ENCODE measurements at regions not wholly inside any gene's neighbourhood (a gene's known extent, or its start where the extent isn't known, plus 50 kb on each side); places are given as distances from the start of the nearest gene placed in this dataset.

- H3K27ac Mint-ChIP-seq = no peak overlapping the region
- peaks cover 8% of the 10 kb centered on the region for H3K9me3 Mint-ChIP-seq
- no peak for DNase-seq
- H3K4me3 Mint-ChIP-seq = no peak overlapping the region
- no peaks in the 10 kb centered on the region for H3K27me3 Mint-ChIP-seq
- no peaks in the 10 kb centered on the region for H3K4me1 Mint-ChIP-seq (ENCODE audit: low read depth)
- H3K36me3 Mint-ChIP-seq (ENCODE audit: low read depth) = no peaks in the 10 kb centered on the region
These were observed 435.8 kb upstream of the EEF2KMT start for GRCh38 chr16:5533321-5533888.

DNA sequence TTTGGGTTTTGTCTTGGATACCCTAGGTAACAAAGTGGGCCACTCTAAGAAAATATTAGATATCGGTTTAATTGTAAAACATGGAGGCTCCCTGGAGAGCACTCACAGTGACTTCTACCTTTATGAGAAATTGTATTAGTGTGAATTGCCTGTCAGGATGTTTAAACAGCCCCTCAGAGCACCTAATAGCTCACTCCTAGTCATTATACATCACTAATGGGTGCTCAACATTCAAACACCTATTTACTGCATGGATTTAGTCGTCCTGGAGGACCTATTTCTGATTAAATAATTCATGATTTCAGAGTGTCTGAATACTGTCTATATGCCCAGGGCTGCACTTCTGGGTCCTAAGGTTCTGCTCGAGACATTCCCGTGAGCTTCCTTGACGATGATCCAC is 430.2 kb upstream of the EEF2KMT start:
- Mint-ChIP-seq H3K36me3 (ENCODE audit: low read depth) (no peaks in the 10 kb centered on the region), H3K27ac (no peak overlapping the region), H3K4me3 (no peak overlapping the region), H3K27me3 (peaks cover 6% of the 10 kb centered on the region), H3K4me1 (ENCODE audit: low read depth) (no peaks in the 10 kb centered on the region), H3K9me3 (no peaks in the 10 kb centered on the region)
- no peak for DNase-seq

DNA sequence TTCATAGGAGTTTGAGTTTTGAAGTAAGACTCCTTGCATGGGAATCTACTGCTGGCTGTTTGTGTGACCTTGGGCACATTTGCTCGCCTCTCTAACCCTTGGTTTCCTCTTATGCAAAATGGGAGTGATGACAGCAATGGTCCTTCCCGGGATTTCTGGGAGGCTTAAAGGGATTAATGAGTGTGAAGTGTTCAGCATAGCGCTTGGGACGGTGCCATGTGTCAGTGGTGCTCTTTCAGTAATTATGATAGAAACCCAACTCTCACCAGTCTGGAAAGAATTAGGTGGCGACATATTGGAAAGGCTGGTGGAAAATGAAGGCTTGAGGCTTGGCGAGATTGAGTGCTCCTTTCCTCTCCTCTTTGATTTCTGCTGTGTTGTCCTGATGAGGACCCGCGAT is 429.2 kb upstream of the EEF2KMT start:
- H3K27me3 Mint-ChIP-seq = peaks cover 6% of the 10 kb centered on the region
- H3K4me3 Mint-ChIP-seq = no peak overlapping the region
- H3K27ac Mint-ChIP-seq = no peak overlapping the region
- H3K4me1 Mint-ChIP-seq (ENCODE audit: low read depth) = no peaks in the 10 kb centered on the region
- H3K9me3 Mint-ChIP-seq = no peaks in the 10 kb centered on the region
- no peak for DNase-seq
- no peaks in the 10 kb centered on the region for H3K36me3 Mint-ChIP-seq (ENCODE audit: low read depth)

- no peak overlapping the region for H3K4me3 Mint-ChIP-seq
- H3K27ac Mint-ChIP-seq = no peak overlapping the region
- H3K36me3 Mint-ChIP-seq (ENCODE audit: low read depth) = no peaks in the 10 kb centered on the region
- no peak for DNase-seq
- H3K27me3 Mint-ChIP-seq = peaks cover 6% of the 10 kb centered on the region
- no peaks in the 10 kb centered on the region for H3K4me1 Mint-ChIP-seq (ENCODE audit: low read depth)
- peaks cover 1% of the 10 kb centered on the region for H3K9me3 Mint-ChIP-seq
These were observed 426.2 kb upstream of the EEF2KMT start for GRCh38 chr16:5523829-5524228.

- no peak for DNase-seq
- Mint-ChIP-seq H3K27me3 (no peaks in the 10 kb centered on the region), H3K4me3 (no peak overlapping the region), H3K27ac (no peak overlapping the region), H3K9me3 (peaks cover 9% of the 10 kb centered on the region), H3K4me1 (ENCODE audit: low read depth) (no peaks in the 10 kb centered on the region), H3K36me3 (ENCODE audit: low read depth) (no peaks in the 10 kb centered on the region)
These were observed 418.5 kb upstream of the EEF2KMT start for GRCh38 chr16:5516115-5516514.

DNA sequence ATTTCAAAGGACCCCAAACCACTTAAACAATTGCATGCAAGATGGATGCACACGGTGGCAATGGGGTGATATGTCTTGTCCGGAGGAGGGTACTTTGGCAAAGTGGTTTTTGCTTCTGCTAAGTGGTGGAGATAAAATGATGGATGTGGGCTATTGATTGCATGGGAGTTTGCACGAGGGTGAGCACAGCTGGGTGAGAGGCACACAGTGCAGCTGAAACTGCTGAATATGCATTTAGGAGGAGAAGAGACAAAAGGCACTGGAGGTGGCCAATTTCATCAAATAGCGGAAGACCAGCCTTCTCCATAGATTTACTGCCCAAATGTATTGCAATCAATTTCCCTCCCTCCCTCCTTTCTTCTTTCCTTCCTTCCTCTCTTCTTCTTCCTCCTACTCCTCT is 414.4 kb upstream of the EEF2KMT start:
- Mint-ChIP-seq H3K4me1 (ENCODE audit: low read depth) (no peaks in the 10 kb centered on the region), H3K9me3 (peaks cover 7% of the 10 kb centered on the region), H3K36me3 (ENCODE audit: low read depth) (no peaks in the 10 kb centered on the region), H3K27ac (no peak overlapping the region), H3K27me3 (no peaks in the 10 kb centered on the region), H3K4me3 (no peak overlapping the region)
- DNase-seq = no peak

DNA sequence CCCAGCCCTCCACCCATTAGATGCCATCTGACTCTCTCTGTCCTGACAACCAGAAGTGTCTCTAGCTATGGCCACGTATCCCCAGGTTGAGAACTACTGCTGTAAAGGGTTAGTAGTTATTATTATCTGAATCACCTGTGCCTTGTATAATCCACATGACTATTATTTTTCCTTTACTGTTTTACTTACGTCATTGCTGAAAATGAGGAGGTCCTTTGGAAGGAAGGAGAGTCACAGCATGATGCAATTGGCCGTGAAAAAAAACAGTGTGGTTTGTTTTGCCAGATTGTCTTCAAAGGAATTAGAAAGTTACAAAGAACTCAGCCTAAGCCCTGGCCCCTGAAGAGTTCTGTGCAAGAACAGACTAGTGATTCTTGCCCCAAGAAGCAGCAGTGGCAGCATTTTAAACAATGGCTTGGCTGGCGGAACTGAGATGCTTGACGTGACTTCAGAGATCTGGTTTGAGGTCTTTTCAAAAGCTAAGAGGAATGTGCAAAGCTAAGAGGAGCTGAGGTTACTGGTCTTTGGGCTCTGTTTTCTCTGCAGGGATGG is 413.3 kb upstream of the EEF2KMT start:
- no peaks in the 10 kb centered on the region for H3K27me3 Mint-ChIP-seq
- no peak overlapping the region for H3K4me3 Mint-ChIP-seq
- DNase-seq = no peak
- peaks cover 4% of the 10 kb centered on the region for H3K9me3 Mint-ChIP-seq
- H3K36me3 Mint-ChIP-seq (ENCODE audit: low read depth) = no peaks in the 10 kb centered on the region
- no peak overlapping the region for H3K27ac Mint-ChIP-seq
- no peaks in the 10 kb centered on the region for H3K4me1 Mint-ChIP-seq (ENCODE audit: low read depth)

GRCh38 chr16:5509794-5510193 is 412.2 kb upstream of the EEF2KMT start:
- no peaks in the 10 kb centered on the region for H3K27me3 Mint-ChIP-seq
- no peak for DNase-seq
- H3K27ac Mint-ChIP-seq = no peak overlapping the region
- no peaks in the 10 kb centered on the region for H3K36me3 Mint-ChIP-seq (ENCODE audit: low read depth)
- H3K4me3 Mint-ChIP-seq = no peak overlapping the region
- H3K9me3 Mint-ChIP-seq = peaks cover 4% of the 10 kb centered on the region
- no peaks in the 10 kb centered on the region for H3K4me1 Mint-ChIP-seq (ENCODE audit: low read depth)

DNA sequence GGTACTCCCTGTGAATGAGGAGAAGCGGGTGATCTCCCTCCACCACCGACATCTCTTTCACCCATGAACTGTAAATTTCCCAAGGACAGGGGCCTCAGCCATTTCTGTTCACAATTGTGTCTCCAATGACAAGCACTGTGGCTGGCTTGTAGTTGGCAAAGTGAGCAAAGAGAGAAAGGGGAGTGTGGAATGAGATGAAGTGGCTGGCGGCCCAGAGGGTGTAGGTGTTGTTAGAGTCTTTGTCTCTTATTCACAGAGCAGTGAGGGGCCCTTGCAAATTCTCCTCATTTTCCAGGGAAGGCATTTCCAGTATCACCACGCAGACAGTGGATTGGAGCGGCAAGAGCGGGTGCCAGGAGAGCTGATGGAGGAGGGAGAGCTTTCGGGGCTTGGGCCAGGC is 411.7 kb upstream of the EEF2KMT start:
- peaks cover 2% of the 10 kb centered on the region for H3K9me3 Mint-ChIP-seq
- no peak for DNase-seq
- no peak overlapping the region for H3K27ac Mint-ChIP-seq
- no peak overlapping the region for H3K4me3 Mint-ChIP-seq
- no peaks in the 10 kb centered on the region for H3K27me3 Mint-ChIP-seq
- no peaks in the 10 kb centered on the region for H3K4me1 Mint-ChIP-seq (ENCODE audit: low read depth)
- no peaks in the 10 kb centered on the region for H3K36me3 Mint-ChIP-seq (ENCODE audit: low read depth)

GRCh38 chr16:5508371-5508770 is 410.8 kb upstream of the EEF2KMT start:
- Mint-ChIP-seq H3K9me3 (peaks cover 2% of the 10 kb centered on the region), H3K27me3 (no peaks in the 10 kb centered on the region), H3K4me3 (no peak overlapping the region), H3K4me1 (ENCODE audit: low read depth) (no peaks in the 10 kb centered on the region), H3K36me3 (ENCODE audit: low read depth) (no peaks in the 10 kb centered on the region), H3K27ac (no peak overlapping the region)
- no peak for DNase-seq

GRCh38 chr16:5506021-5506420 is 408.4 kb upstream of the EEF2KMT start:
- Mint-ChIP-seq H3K9me3 (no peaks in the 10 kb centered on the region), H3K4me3 (no peak overlapping the region), H3K36me3 (ENCODE audit: low read depth) (no peaks in the 10 kb centered on the region), H3K27ac (no peak overlapping the region), H3K27me3 (no peaks in the 10 kb centered on the region), H3K4me1 (ENCODE audit: low read depth) (no peaks in the 10 kb centered on the region)
- DNase-seq = no peak

DNA sequence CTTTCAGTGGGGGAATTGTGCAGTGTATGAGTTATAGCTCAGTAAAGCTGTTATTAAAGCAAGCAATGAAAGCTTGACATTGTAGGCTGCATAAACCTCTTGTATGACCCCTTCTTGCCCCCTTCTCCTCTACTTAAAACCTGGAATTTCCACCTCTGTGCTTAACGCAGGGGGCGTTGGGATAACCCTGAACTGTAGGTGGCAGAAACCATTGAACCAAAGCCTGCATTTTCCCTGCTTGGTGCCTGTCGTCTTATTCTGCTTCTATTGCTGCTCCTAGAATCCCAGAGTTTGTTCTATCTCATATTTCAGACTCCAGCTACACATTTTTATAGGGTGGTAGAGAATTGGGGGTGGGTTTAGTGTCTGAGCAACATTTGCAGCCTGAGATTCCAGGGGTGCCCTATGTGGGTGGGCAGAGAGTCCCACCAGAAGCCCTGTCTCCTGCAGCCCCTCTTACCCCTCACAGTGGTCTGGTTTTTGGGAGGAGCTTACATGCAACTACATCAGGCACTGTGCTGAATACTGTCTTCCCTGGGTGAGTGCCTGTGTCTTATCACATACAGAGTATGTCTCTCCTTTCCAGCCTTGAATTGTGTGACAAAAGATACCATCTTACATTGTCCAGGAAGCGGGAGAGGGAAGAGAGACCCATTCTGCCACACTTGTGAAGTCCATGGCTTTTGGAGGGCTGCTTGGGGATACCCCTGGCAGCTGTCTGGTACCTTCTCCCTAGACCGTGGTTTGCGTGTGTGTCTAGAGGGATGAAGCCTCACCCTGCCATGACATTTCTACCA is 407.7 kb upstream of the EEF2KMT start:
- no peaks in the 10 kb centered on the region for H3K36me3 Mint-ChIP-seq (ENCODE audit: low read depth)
- no peaks in the 10 kb centered on the region for H3K27me3 Mint-ChIP-seq
- no peak overlapping the region for H3K4me3 Mint-ChIP-seq
- no peak for DNase-seq
- no peak overlapping the region for H3K27ac Mint-ChIP-seq
- peaks cover 3% of the 10 kb centered on the region for H3K9me3 Mint-ChIP-seq
- no peaks in the 10 kb centered on the region for H3K4me1 Mint-ChIP-seq (ENCODE audit: low read depth)

GRCh38 chr16:5504064-5504781 is 406.6 kb upstream of the EEF2KMT start:
- Mint-ChIP-seq H3K4me3 (no peak overlapping the region), H3K27ac (no peak overlapping the region)
- no peak for DNase-seq

GRCh38 chr16:5502944-5503343 is 405.3 kb upstream of the EEF2KMT start:
- Mint-ChIP-seq H3K9me3 (peaks cover 3% of the 10 kb centered on the region), H3K27ac (no peak overlapping the region), H3K4me1 (ENCODE audit: low read depth) (no peaks in the 10 kb centered on the region), H3K27me3 (no peaks in the 10 kb centered on the region), H3K36me3 (ENCODE audit: low read depth) (no peaks in the 10 kb centered on the region), H3K4me3 (no peak overlapping the region)
- DNase-seq = no peak

More at GRCh38 chr16:5504064-5504781, 406.6 kb upstream of the EEF2KMT start:
- H3K27me3 Mint-ChIP-seq = no peaks in the 10 kb centered on the region
- peaks cover 3% of the 10 kb centered on the region for H3K9me3 Mint-ChIP-seq
- no peaks in the 10 kb centered on the region for H3K4me1 Mint-ChIP-seq (ENCODE audit: low read depth)
- H3K36me3 Mint-ChIP-seq (ENCODE audit: low read depth) = no peaks in the 10 kb centered on the region

DNA sequence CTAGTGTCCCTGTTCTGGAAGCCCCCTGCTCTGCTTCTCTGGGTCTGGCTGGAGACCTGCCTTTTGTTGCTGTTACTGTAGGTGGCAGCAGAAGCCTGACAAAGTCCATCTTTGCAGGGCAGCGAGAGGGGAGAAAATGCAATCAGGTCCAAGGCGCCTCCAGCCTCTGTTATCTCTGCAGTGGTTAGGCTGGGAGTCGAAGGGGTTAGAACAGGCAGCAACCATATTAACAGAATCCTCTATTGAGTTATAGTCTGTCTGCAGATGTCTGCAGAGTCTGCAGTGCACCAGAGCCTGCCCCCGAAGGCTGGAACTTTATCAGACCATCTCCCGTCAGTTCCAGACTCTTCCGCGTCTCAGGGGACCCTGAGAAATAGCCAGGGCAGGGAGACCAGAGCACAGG is 404.9 kb upstream of the EEF2KMT start:
- Mint-ChIP-seq H3K27ac (no peak overlapping the region), H3K4me3 (no peak overlapping the region), H3K4me1 (ENCODE audit: low read depth) (no peaks in the 10 kb centered on the region), H3K9me3 (peaks cover 3% of the 10 kb centered on the region), H3K36me3 (ENCODE audit: low read depth) (no peaks in the 10 kb centered on the region), H3K27me3 (no peaks in the 10 kb centered on the region)
- no peak for DNase-seq

Data from activated T-cell treated with anti-CD3 and anti-CD28 coated beads, Interleukin-2, amount 50 U/mL, for 24 hours (primary cell).